ENCODE measurements at regions not wholly inside any gene's neighbourhood (a gene's known extent, or its start where the extent isn't known, plus 50 kb on each side); places are given as distances from the start of the nearest gene placed in this dataset.

DNA sequence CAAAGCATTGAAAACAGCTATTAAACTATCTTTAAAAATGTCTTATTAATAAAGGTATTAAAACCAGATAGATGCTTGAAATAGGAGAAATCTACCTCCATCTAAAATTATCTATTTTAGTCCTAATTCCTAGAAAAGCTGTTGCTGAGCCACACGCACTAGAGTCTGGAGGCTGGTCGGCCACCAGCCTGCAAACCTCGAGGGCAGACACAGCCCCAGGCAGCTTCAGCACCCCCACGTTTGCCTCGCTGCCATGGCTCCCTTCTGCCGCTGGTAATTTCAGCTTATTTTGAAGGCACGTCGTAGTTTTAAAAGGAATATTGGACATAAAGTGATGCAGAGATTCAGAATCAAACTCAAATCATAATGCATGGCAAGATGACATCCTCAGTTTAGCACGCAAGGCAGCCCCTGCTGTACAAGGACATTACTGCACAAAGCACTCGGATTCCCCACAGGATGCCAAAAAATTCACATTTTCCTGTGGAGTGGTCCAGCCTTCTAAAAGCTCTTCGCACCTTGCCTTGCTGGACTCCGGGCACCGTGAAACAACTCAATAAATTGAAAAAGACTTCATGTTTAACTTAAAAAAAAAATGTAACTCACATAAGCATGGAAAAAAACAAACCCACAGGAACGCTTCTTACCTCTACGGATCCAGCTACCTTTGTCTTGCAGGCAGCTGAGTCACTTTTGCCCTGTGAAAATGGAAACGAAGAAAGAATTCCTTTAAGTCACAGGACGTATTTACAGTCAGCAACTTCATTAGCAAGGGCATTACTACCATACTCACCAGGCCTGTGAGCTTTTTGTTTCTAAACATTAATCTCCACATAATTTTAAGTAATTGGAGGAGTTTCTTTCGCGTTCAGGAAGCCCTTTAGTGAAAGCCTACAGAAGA is 143.4 kb upstream of the RPS6KA2 start:
- TF ChIP-seq POLR2A (IDR thresholded peaks at IDR 0.05; ENCODE audit: low read depth, low read length), result no peak
- TF ChIP-seq POLR2AphosphoS5 (IDR thresholded peaks at IDR 0.05; ENCODE audit: low read depth, low read length), result no peak

Measured in GM12892 (cell line).